ENCODE measurements at regions not wholly inside any gene's neighbourhood (a gene's known extent, or its start where the extent isn't known, plus 50 kb on each side); places are given as distances from the start of the nearest gene placed in this dataset.
A peak's percentile ranks its signal among the peaks of the same experiment; 100 is the strongest.

GRCh38 chr5:107808671-107809137, 138.0 kb upstream of the EFNA5 start:
- no peak for DNase-seq (ENCODE audit: low read depth)

GRCh38 chr5:107807431-107807830, 136.7 kb upstream of the EFNA5 start:
- DNase-seq (ENCODE audit: low read depth) = no peak

GRCh38 chr5:107806705-107807104, 136.0 kb upstream of the EFNA5 start:
- DNase-seq (ENCODE audit: low read depth) = peak; percentile 14

GRCh38 chr5:107806271-107806670, 135.5 kb upstream of the EFNA5 start:
- no peak for DNase-seq (ENCODE audit: low read depth)

GRCh38 chr5:107805824-107806223, 135.1 kb upstream of the EFNA5 start:
- no peak for DNase-seq (ENCODE audit: low read depth)

GRCh38 chr5:107805166-107805565, 134.4 kb upstream of the EFNA5 start:
- DNase-seq (ENCODE audit: low read depth) = no peak

GRCh38 chr5:107803728-107804127, 133.0 kb upstream of the EFNA5 start:
- DNase-seq (ENCODE audit: low read depth) = no peak

- DNase-seq (ENCODE audit: low read depth) = no peak
Observed at GRCh38 chr5:107801061-107801460, 130.3 kb upstream of the EFNA5 start.

GRCh38 chr5:107799306-107799705, 128.6 kb upstream of the EFNA5 start:
- no peak for DNase-seq (ENCODE audit: low read depth)

- no peak for DNase-seq (ENCODE audit: low read depth)
Observed at GRCh38 chr5:107796797-107797196, 126.1 kb upstream of the EFNA5 start.

GRCh38 chr5:107794741-107795140, 124.0 kb upstream of the EFNA5 start:
- DNase-seq (ENCODE audit: low read depth) = no peak

GRCh38 chr5:107792940-107793339, 122.2 kb upstream of the EFNA5 start:
- DNase-seq (ENCODE audit: low read depth) = no peak

- no peak for DNase-seq (ENCODE audit: low read depth)
Observed at GRCh38 chr5:107790671-107791070, 119.9 kb upstream of the EFNA5 start.

GRCh38 chr5:107786424-107786823, 115.7 kb upstream of the EFNA5 start:
- no peak for DNase-seq (ENCODE audit: low read depth)

- no peak for DNase-seq (ENCODE audit: low read depth)
Observed at GRCh38 chr5:107783551-107783950, 112.8 kb upstream of the EFNA5 start.

GRCh38 chr5:107782561-107783169, 111.9 kb upstream of the EFNA5 start:
- no peak for DNase-seq (ENCODE audit: low read depth)

- no peak for DNase-seq (ENCODE audit: low read depth)
Observed at GRCh38 chr5:107781451-107781850, 110.7 kb upstream of the EFNA5 start.

- no peak for DNase-seq (ENCODE audit: low read depth)
Observed at GRCh38 chr5:107779437-107779836, 108.7 kb upstream of the EFNA5 start.

- DNase-seq (ENCODE audit: low read depth) = no peak
Observed at GRCh38 chr5:107778647-107779046, 107.9 kb upstream of the EFNA5 start.

GRCh38 chr5:107776922-107777740, 106.4 kb upstream of the EFNA5 start:
- DNase-seq (ENCODE audit: low read depth) = no peak

GRCh38 chr5:107776506-107776905, 105.8 kb upstream of the EFNA5 start:
- no peak for DNase-seq (ENCODE audit: low read depth)

- DNase-seq (ENCODE audit: low read depth) = no peak
Observed at GRCh38 chr5:107774316-107774715, 103.6 kb upstream of the EFNA5 start.

- no peak for DNase-seq (ENCODE audit: low read depth)
Observed at GRCh38 chr5:107773479-107773878, 102.7 kb upstream of the EFNA5 start.

Measured in HS-27A (cell line).